SU-DHL-6 (cell line): ENCODE measurements at regions not wholly inside any gene's neighbourhood (a gene's known extent, or its start where the extent isn't known, plus 50 kb on each side); places are given as distances from the start of the nearest gene placed in this dataset.

ENCODE experiments used
- H2AFZ ChIP-seq: fragments of 200-600 bp; sonication (generic); 2 replicates; pipeline ENCODE4 v1.6.1; 2014; ENCODE audit warnings: low read depth, mild to moderate bottlenecking, moderate library complexity, mixed read lengths, antibody characterized with exemption, low read length; ENCODE audit not compliant: severe bottlenecking
- H3F3A ChIP-seq: fragments of 200-600 bp; shearing (Covaris generic); 2 replicates; pipeline ENCODE4 v1.6.0; 2016; ENCODE audit warnings: antibody characterized with exemption, mild to moderate bottlenecking; ENCODE audit not compliant: insufficient read depth
- H3K27ac ChIP-seq: fragments of 200-600 bp; sonication (generic); 2 replicates; pipeline ENCODE4 v1.5.1; 2016; ENCODE audit warnings: low read depth, mild to moderate bottlenecking, low read length, moderate library complexity, mixed read lengths
- H3K27me3 ChIP-seq: fragments of 200-600 bp; sonication (generic), shearing (Covaris generic); 2 replicates; pipeline ENCODE4 v1.6.0; 2014; ENCODE audit warnings: mild to moderate bottlenecking, low read length
- H3K36me3 ChIP-seq: fragments of 200-600 bp; sonication (generic); 2 replicates; pipeline ENCODE4 v1.6.1; 2014; ENCODE audit warnings: mild to moderate bottlenecking, low read length, mixed read lengths
- H3K4me2 ChIP-seq: fragments of 300-600, 200-600 bp; shearing (Covaris generic), sonication (generic); 2 replicates; pipeline ENCODE4 v1.6.0; 2014; ENCODE audit warnings: low read length, low read depth, mild to moderate bottlenecking; ENCODE audit not compliant: poor library complexity, severe bottlenecking
- H3K4me3 ChIP-seq: fragments of 200-600 bp; sonication (generic); 2 replicates; pipeline ENCODE4 v1.5.1; 2014; ENCODE audit warnings: antibody characterized with exemption, low read length, mild to moderate bottlenecking, mixed read lengths; ENCODE audit not compliant: insufficient read depth, poor library complexity, severe bottlenecking
- H3K79me2 ChIP-seq: fragments of 200-600 bp; sonication (generic); 2 replicates; pipeline ENCODE4 v1.6.1; 2014; ENCODE audit warnings: mild to moderate bottlenecking, low read length, moderate library complexity; ENCODE audit not compliant: insufficient read depth
- H3K9ac ChIP-seq: fragments of 200-600 bp; sonication (generic); 2 replicates; pipeline ENCODE4 v1.7.0; 2014; ENCODE audit warnings: mild to moderate bottlenecking, low read length
- H3K9me2 ChIP-seq: fragments of 200-600 bp; sonication (generic); replicated peaks from 2 replicates; pipeline ENCODE4 v1.6.1; 2014; ENCODE audit warnings: low read length; ENCODE audit not compliant: insufficient read depth
- H3K9me3 ChIP-seq: fragments of 200-600 bp; sonication (generic); 2 replicates; pipeline ENCODE4 v1.6.1; 2014; ENCODE audit warnings: low read length, mixed read lengths; ENCODE audit not compliant: insufficient read depth
- H4K20me1 ChIP-seq: fragments of 200-600 bp; sonication (generic); 2 replicates; pipeline ENCODE4 v1.6.1; 2014; ENCODE audit warnings: low read depth, mild to moderate bottlenecking, antibody characterized with exemption, low read length, moderate library complexity, mixed read lengths
- EZH2phosphoT487 ChIP-seq: fragments of 200-600 bp; sonication (generic), shearing (Covaris generic); conservative IDR thresholded peaks from 2 replicates; pipeline ENCODE4 v1.6.1; 2018; ENCODE audit warnings: mild to moderate bottlenecking, antibody characterized with exemption, low read length, moderate library complexity, mixed read lengths
- TF ChIP-seq, protein P1 (sequence below): fragments of 200-600 bp; sonication (generic); IDR thresholded peaks from one replicate; pipeline ENCODE4 v1.5.1; 2017; ENCODE audit warnings: antibody characterized with exemption, mild to moderate bottlenecking, low read length, moderate library complexity; ENCODE audit not compliant: insufficient read depth, poor library complexity, severe bottlenecking

DNA sequence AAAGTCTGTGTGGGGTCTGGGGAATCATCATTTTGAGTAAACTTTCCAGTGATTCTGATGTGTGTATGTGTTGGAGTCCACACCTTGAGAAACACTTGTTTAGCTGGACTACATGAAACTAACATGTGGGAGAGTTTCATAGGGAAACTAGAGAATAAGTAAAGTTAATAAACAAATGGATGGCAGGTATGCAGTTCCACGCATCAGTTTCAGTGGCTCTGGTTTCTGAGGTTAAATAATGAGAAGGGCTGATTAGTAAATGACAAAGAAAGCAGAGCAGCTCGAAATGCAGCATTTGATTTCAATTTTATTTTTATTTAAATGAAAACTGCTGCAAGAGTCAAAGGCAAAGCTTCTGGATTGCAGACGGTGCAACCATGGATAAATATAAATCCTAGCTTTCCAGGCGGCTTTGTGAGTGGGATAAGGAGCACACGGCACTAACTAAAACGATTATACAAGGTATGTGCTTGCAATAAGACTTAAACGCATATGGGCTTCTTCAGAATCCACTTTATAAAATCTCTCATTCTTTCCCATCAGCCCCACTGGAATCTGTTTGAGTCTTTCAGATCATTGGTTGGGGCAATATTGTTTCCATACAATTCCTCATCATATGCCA is 310.7 kb downstream of the PLPP3 start:
- Histone ChIP-seq H3K9me3 (no peaks in the 10 kb centered on the region), H3K36me3 (no peaks in the 10 kb centered on the region), H3K9ac (no peak overlapping the region), H3K27me3 (no peaks in the 10 kb centered on the region), H3K27ac (no peak overlapping the region), H3K79me2 (no peaks in the 10 kb centered on the region), H3K4me3 (no peak overlapping the region), H3K4me2 (no peak overlapping the region), H2AFZ (no peak overlapping the region), H3F3A (no peaks in the 10 kb centered on the region), H4K20me1 (no peaks in the 10 kb centered on the region), H3K9me2 (no peaks in the 10 kb centered on the region)
- no peak for TF ChIP-seq EZH2phosphoT487
- TF ChIP-seq, protein P1, sequence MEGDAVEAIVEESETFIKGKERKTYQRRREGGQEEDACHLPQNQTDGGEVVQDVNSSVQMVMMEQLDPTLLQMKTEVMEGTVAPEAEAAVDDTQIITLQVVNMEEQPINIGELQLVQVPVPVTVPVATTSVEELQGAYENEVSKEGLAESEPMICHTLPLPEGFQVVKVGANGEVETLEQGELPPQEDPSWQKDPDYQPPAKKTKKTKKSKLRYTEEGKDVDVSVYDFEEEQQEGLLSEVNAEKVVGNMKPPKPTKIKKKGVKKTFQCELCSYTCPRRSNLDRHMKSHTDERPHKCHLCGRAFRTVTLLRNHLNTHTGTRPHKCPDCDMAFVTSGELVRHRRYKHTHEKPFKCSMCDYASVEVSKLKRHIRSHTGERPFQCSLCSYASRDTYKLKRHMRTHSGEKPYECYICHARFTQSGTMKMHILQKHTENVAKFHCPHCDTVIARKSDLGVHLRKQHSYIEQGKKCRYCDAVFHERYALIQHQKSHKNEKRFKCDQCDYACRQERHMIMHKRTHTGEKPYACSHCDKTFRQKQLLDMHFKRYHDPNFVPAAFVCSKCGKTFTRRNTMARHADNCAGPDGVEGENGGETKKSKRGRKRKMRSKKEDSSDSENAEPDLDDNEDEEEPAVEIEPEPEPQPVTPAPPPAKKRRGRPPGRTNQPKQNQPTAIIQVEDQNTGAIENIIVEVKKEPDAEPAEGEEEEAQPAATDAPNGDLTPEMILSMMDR = no peak

DNA sequence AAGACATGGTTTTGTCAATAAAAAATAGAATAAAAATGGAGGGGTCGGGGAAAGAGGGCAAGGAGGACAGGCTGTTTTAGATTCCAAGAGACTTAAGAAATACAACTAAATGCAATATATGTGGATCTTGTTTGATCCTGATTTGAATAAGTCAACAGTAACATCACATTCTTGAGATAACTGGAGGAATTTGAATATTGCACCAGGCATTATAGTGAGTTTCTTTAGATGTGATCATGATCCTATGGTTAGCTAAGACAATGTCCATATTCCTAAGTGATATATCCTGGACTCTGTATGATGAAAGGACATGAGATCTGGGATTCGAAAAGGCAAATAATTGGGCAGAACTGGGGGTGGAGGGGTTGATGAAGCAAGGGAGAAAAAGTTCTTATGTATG is 311.8 kb downstream of the PLPP3 start:
- Histone ChIP-seq H3K27me3 (no peaks in the 10 kb centered on the region), H3K9me2 (no peaks in the 10 kb centered on the region), H3K36me3 (no peaks in the 10 kb centered on the region), H3K9me3 (no peaks in the 10 kb centered on the region), H3K4me3 (no peak overlapping the region), H3K9ac (no peak overlapping the region), H3K79me2 (no peaks in the 10 kb centered on the region), H3K4me2 (no peak overlapping the region), H3F3A (no peaks in the 10 kb centered on the region), H2AFZ (no peak overlapping the region), H3K27ac (no peak overlapping the region), H4K20me1 (no peaks in the 10 kb centered on the region)
- TF ChIP-seq EZH2phosphoT487 = no peak
- TF ChIP-seq, protein P1 = no peak

DNA sequence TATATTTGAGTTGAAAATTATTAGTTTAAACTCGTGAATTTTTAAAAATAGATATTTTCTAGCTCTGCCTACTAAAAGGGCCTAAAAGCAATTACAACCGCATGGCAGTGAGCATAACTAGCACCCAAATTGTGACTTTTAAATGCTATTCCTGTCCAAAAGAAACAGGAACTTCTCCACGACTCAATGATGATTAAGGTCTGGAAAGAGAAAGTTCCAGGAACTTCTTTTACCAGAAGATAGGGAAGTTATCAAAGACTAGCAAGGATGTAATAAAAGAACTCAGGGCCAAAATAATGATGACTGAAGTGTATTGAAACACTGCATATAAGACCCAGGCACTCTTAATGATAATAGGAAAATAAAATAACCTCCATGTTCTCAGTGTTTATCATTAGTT is 313.0 kb downstream of the PLPP3 start:
- no peak overlapping the region for H3K4me2 ChIP-seq
- no peaks in the 10 kb centered on the region for H4K20me1 ChIP-seq
- no peak overlapping the region for H2AFZ ChIP-seq
- no peak overlapping the region for H3K27ac ChIP-seq
- H3K79me2 ChIP-seq = no peaks in the 10 kb centered on the region
- H3F3A ChIP-seq = no peaks in the 10 kb centered on the region
- H3K9me2 ChIP-seq = no peaks in the 10 kb centered on the region
- H3K36me3 ChIP-seq = no peaks in the 10 kb centered on the region
- no peaks in the 10 kb centered on the region for H3K27me3 ChIP-seq
- no peak overlapping the region for H3K9ac ChIP-seq
- TF ChIP-seq, protein P1 = no peak
- no peak for TF ChIP-seq EZH2phosphoT487
- no peaks in the 10 kb centered on the region for H3K9me3 ChIP-seq
- H3K4me3 ChIP-seq = no peak overlapping the region
